ENCODE measurements at regions not wholly inside any gene's neighbourhood (a gene's known extent, or its start where the extent isn't known, plus 50 kb on each side); places are given as distances from the start of the nearest gene placed in this dataset.

DNA sequence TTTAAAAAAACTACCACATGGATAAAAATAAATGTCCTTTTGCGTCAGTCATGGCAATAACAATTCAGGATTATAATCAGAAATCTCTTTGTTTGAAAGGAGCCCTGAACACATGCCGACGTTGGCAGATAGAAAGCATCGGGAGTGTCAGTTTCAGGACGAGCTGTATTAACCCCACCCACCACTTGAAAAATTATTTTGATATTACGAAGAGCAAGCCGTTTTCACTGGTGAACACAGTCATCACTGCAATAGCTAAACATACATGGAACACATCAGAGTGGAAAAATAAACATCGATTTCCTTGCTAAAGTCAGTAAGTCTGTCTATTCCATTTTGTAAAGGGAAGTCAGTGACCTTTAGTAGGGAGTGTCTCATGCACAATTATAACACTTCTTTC lies 266.4 kb upstream of the FBXL7 start:
- TF ChIP-seq, protein P1, sequence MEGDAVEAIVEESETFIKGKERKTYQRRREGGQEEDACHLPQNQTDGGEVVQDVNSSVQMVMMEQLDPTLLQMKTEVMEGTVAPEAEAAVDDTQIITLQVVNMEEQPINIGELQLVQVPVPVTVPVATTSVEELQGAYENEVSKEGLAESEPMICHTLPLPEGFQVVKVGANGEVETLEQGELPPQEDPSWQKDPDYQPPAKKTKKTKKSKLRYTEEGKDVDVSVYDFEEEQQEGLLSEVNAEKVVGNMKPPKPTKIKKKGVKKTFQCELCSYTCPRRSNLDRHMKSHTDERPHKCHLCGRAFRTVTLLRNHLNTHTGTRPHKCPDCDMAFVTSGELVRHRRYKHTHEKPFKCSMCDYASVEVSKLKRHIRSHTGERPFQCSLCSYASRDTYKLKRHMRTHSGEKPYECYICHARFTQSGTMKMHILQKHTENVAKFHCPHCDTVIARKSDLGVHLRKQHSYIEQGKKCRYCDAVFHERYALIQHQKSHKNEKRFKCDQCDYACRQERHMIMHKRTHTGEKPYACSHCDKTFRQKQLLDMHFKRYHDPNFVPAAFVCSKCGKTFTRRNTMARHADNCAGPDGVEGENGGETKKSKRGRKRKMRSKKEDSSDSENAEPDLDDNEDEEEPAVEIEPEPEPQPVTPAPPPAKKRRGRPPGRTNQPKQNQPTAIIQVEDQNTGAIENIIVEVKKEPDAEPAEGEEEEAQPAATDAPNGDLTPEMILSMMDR (conservative IDR thresholded peaks at IDR 0.05; ENCODE audit: low read depth, low read length), result no peak
- TF ChIP-seq POLR2A (IDR thresholded peaks at IDR 0.05; ENCODE audit: low read depth, low read length) (no peak), CEBPB (IDR thresholded peaks at IDR 0.05; ENCODE audit: low read depth, low read length) (no peak), RCOR1 (IDR thresholded peaks at IDR 0.05; ENCODE audit: insufficient replicate concordance, low read length) (no peak), MXI1 (IDR thresholded peaks at IDR 0.05; ENCODE audit: borderline replicate concordance, low read depth, low read length) (no peak), MAFK (IDR thresholded peaks at IDR 0.05; ENCODE audit: low read depth, low read length) (no peak)
- TF ChIP-seq, protein P2, sequence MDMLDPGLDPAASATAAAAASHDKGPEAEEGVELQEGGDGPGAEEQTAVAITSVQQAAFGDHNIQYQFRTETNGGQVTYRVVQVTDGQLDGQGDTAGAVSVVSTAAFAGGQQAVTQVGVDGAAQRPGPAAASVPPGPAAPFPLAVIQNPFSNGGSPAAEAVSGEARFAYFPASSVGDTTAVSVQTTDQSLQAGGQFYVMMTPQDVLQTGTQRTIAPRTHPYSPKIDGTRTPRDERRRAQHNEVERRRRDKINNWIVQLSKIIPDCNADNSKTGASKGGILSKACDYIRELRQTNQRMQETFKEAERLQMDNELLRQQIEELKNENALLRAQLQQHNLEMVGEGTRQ (IDR thresholded peaks at IDR 0.05; ENCODE audit: low read depth, low read length), result no peak

All from IMR-90 (cell line).